Fibroblast of peridontal ligament (primary cell): ENCODE measurements at regions not wholly inside any gene's neighbourhood (a gene's known extent, or its start where the extent isn't known, plus 50 kb on each side); places are given as distances from the start of the nearest gene placed in this dataset.
"Not testable (repeated sequence)": the region's sequence is repeated elsewhere in the genome, so short reads cannot be mapped to it uniquely, and the experiment has no call there.

Experiments used
- DNase-seq: peaks from one replicate; pipeline ENCODE4 v3.0.0-alpha.2; 2010; ENCODE audit errors: extremely low read depth

DNA sequence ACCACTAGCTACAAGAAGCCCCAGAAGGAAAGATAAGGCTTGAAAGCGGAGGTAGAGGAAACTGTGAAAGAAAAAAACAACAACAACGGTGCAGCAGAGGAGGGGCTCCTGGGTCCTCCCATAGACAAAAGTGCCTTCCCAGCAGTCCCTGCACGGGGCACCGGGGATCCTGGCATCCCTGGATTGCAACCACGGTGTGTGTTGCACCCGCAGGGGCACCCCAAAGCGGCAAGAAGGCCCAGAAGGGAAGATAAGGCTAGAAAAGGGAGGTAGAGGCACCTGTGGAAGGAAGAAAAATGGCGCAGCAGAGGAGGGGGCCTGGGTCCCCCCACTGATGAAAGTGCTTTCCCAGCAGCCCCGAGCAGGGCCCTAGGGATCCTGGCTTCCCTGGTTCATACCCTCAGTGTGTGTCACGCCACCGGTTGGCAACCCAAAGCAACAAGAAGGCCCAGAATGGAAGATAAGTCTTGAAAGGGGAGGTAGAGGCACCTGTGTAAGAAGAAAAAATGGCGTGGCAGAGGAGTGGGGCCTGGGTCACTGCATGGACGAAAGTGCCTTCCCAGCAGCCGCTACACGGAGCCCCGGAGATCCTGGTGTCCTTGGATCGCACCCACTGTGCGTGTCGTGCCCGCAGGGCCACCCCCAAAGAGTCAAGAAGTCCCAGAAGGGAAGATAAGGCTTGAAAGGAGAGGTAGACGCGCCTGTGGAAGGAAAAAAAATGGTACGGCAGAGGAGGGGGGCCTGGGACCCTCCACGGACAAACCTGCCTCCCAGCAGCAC, 281.0 kb downstream of the ALG10 start:
- DNase-seq = no peak

DNA sequence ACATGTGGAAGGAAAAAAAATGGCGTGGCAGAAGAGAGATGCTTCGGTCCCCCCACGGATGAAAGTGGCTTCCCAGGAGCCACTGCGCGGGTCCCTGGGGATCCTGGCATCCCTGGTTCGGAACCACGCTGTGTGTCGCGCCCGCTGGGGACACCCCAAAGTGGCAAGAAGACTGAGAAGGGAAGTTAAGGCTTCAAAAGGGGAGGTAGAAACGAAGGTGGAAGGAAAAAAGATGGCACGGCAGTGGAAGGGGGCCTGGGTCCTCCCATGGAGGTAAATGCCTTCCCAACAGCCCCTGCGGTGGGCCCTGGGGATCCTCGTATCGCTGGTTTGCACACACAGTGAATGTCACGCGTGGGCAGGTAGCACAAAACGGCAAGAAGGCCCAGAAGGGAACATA, 281.7 kb downstream of the ALG10 start:
- DNase-seq = no peak

DNA sequence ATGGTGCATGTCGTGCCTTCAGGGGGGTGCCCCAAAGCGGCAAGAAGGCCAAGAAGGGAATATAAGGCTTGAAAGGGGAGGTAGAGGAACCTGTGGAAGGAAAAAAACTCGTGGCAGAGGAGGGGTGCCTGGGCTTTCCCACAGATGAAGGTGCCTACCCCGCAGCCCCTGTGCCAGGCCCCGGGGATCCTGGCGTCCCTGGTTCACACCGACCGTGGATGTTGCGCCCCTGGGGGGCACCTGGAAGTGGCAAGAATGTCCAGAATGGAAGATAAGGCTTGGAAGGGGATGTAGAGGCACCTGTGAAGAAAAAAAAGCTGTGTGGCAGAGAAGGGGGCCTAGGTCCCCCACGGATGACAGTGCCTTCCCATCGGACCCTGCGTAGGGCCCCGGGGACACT, 282.2 kb downstream of the ALG10 start:
- DNase-seq = no peak

DNA sequence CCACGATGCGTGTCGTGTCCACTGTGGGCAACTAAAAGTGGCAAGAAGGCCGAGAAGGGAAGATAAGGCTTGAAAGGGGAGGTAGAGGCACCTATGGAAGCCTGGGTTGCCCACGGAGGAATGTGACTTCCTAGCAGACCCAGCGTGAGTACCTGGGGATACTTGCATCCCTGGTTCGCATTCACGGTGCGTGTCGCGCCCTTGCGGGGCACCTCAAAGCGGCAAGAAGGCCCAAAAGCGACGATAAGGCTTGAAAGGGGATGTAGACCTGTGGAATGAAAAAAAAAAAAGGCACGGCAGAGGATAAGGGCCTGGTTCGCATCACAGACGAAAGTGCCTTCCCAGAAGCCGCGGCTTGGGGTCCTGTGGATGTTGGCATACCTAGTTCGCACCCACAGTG, 282.9 kb downstream of the ALG10 start:
- no peak for DNase-seq

DNA sequence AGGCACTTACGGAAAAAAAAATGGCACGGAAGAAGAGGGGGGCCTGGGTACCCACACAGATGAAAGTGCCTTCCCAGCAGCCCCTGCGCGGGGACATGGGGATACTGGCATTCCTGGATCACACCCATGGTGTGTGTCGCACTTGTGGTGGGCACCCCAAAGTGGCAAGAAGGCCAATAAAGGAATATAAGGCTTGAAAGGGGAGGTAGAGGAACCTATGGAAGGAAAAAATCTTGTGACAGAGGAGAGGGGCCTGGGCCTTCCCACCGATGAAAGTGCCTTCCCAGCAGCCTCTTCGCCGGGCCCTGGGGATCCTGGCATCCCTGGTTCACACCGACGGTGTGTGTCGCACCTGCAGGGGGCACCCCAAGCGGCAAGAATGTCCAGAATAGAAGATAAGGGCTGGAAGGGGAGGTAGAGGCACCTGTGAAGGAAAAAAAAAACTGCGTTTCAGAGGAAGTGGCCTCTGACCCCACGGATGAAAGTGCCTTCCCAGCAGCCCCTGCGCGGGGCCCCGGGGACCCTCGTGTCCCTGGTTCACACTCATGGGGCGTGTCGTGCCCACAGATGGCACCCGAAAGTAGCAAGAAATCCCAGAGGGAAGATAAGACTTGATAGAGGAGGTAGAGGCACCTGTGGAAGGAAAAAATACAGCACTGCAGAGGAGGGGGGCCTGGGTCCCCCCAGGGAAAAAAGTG, 284.0 kb downstream of the ALG10 start:
- DNase-seq = no peak

DNA sequence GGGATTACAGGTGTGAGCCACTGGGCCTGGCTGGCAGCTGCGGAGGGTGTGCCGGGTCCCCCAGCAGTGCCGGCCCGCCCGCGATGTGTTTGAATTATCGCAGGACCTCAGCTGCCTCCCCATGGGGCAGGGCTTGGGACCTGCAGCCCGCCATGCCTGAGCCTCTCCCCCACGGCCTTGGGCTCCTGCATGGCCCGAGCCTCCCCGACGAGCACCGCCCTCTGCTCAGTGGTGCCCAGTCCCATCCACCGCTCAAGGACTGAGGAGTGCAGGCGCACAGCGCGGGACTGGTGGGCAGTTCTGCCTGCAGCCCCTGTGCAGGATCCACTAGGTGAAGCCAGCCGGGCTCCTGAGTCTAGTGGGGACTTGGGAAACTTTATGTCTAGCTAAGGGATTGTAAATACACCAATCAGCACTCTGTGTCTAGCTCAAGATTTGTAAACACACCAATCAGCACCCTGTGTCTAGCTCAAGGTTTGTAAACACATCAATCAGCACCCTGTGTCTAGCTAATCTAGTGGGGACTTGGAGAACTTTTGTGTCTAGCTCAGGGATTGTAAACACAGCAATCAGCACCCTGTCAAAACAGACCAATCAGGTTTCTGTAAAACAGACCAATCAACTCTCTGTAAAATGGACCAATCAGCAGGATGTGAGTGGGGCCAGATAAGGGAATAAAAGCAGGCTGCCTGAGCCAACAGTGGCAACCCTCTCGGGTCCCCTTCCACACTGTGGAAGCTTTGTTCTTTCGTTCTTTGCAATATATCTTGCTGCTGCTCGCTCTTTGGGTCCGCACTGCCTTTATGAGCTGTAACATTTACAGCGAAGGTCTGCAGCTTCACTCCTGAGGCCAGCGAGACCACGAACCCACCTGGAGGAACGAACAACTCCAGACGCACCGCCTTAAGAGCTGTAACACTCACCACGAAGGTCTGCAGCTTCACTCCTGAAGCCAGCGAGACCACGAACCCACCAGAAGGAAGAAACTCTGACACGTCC, 287.8 kb downstream of the ALG10 start:
- not testable (repeated sequence) for DNase-seq

DNA sequence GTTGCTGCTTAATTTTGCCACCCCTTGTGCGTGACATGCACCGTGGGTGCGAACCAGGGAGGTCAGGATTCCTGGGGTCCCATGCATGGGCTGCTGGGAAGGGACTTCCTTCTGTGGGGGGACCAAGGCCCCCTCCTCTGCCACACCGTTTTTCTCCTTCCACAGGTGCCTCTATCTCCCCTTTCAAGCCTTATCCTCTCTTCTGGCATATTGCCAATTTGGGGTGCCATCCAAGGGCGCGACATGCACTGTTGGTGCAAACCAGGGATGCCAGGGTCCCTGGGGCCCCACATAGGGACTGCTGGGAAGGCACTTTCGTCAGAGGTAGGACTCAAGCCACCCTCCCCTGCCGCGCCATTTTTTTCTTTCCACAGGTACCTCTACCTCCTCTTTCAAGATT, 289.0 kb downstream of the ALG10 start:
- DNase-seq = no peak

DNA sequence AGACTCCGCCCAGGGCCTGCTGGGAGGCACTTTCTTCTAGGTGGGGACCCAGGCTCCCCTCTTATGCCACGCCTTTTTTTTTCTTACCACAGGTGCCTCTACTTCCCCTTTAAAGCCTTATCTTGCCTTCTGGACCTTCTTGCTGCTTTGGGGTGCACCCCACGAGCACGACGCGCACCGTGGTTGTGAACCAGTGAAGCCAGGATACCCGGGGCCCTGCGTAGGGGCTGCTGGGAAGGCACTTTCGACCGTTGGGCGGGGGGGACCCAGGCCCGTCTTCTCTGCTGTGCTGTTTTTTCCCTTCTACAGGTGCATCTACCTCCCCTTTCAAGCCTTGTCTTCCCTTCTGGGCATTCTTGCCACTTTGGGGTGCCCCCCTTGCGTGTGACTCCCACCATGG, 305.4 kb downstream of the ALG10 start:
- no peak for DNase-seq

DNA sequence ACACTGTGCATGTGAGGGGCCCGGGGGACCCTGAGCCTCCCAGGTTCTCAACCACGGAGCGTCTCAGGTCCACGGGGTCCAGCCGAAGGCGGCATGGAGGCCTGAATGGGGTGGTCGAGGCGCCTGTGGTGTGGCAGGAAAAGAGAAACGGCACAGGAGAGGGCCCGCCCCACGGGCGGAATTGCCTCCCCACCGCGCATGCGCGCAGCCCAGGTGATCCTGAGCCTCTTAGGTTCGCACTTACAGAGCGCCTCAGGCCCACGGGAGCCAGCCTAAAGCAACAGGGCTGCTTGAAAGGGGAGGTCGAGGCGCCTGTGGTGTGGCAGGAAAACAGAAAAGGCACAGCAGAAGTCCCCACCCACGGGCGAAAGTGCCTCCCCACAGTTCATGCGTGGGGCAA, 311.0 kb downstream of the ALG10 start:
- DNase-seq = no peak

DNA sequence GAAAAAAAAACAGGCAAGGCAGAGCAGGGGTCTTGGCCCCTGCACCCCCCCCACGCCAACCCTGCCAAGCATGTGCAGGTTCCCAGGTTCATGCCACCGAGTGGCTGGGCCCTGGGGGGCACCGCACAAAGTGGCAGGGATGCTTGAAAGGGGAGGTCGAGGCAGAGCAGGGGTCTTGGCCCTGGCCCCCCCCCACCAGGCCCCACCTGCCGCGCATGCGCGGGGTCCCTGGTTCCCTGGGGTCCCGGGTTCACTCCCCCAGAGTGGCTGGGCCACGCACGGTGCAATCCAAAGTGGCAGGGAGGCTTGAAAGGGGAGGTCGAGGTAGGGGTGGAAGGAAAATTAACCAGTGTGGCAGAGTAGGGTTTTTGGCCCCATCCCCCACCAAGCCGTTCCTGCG, 312.2 kb downstream of the ALG10 start:
- DNase-seq = no peak

DNA sequence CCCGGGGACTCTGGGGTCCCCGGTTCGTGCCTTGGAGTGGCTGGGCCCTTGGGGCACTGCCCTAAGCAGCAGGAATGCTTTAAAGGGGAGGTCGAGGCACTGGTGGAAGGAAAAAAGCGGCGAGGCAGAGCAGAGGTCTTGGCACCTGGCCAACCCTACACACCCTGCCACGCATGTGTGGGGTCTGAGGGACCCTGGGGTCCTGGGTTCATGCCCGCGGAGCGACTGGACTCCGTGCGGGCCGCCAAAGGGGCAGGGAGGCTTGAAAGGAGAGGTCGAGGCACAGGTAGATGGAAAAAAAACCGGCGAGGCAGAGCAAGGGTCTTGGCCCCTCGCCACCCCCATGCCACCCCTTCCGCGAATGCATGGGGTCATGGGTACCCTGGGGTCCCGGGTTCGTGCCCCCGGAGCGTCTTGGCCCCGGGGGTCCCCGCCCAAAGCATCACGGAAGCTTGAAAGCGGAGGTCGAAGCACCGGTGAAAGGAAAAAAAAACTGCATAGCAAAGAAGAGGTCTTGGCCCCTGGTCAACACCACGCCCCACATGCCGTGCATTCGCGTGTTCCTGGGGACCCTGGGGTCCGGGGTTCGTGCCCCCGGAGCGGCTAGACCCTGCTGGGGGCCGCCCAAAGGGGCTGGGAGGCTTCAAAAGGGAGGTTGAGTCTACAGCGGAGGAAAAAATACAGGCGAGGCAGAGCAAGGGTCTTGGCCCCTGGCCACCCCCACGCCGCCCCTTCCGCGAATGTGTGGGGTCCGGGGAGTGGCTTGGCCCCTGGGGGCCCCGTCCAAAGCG, 312.9 kb downstream of the ALG10 start:
- no peak for DNase-seq

DNA sequence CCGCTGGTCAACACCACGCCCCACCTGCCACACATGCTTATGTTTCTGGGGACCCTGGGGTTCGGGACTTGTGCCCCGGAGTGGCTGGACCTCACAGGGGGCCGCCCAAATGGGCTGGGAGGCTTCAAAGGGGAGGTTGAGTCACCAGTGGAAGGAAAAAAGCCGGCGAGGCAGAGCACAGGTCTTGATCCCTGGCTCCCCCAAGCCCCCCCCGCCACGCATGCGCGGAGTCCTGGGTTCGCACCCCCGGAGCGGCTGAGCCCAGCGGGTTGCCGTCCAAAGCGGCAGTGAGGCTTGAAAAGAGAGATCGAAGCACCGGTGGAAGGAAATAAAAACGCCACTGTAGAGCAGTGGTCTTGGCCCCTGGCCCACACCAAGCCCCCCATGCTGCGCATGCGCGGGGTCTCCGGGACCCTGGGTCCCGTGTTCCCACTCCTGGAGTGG, 313.5 kb downstream of the ALG10 start:
- DNase-seq = no peak

DNA sequence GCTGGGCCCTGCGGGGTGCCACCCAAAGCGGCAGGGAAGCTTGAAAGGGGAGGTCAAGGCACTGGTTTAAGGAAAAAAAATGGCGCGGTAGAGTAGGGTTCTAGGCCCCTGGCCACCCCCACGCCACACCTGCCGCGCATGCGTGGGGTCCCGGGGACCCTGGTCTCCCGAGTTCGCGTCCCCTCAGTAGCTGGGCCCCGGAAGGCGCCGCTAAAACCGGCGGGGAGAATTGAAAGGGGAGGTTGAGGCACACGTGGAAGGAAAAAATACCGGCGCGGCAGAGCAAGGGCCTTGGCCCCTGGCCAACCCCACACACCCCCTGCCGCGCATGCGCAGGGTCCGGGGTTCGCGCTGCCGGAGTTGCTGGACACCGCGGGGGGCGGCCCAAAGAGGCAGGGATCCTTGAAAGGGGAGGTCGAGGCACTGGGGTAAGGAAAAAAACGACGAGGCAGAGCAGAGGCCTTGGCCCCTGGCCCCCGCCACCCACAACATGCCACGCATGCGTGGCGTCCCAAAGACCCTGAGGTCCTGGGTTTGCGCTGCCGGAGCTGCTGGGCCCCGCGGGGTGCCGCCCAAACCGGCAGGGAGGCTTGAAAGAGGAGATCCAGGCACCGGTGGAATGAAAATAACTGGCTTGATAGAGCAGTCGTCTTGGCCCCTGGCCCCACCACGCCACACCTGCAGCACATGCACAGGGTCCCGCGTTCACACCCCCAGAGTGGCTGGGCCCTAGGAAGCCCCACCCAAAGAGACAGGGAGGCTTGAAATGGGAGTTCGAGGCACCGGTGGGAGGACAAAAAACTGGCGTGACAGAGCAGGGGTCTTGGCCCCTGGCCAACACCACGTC, 314.5 kb downstream of the ALG10 start:
- no peak for DNase-seq

DNA sequence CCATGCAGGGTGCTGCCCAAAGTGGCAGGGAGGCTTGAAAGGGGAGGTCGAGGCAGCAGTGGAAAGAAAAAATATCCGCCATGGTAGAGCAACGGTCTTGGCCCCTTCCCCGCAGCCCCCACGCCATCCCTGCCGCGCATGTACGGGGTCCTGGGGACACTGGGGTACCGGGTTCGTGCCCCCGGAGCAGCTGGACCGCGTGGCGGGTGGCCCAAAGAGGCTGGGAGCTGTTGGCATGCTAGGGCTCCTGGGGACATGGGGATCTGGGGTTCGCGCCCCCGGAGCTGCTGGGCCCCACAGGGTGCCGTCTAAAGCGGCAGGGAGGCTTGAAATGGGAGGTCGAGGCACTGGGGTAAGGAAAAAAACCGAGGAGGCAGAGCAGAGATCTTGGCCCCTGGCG, 316.5 kb downstream of the ALG10 start:
- DNase-seq = no peak

DNA sequence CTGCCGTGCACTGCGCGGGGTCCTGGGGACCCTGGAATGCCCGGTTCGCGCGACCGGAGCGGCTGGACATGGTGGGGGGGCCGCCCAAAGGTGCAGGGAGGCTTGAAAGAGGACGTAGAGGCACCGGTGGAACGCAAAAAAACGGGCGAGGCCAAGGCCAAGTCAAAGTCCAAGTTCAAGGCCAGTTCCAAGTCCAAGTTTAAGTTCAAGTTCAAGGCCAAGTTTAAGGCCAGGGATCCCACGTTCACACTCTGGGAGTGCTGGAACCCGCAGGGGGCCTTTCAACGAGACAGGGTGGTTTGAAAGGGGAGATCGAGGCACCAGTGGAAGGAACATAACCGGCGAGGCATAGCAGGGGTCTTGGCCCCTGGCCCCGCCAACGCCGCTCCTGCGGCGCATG, 317.6 kb downstream of the ALG10 start:
- no peak for DNase-seq

DNA sequence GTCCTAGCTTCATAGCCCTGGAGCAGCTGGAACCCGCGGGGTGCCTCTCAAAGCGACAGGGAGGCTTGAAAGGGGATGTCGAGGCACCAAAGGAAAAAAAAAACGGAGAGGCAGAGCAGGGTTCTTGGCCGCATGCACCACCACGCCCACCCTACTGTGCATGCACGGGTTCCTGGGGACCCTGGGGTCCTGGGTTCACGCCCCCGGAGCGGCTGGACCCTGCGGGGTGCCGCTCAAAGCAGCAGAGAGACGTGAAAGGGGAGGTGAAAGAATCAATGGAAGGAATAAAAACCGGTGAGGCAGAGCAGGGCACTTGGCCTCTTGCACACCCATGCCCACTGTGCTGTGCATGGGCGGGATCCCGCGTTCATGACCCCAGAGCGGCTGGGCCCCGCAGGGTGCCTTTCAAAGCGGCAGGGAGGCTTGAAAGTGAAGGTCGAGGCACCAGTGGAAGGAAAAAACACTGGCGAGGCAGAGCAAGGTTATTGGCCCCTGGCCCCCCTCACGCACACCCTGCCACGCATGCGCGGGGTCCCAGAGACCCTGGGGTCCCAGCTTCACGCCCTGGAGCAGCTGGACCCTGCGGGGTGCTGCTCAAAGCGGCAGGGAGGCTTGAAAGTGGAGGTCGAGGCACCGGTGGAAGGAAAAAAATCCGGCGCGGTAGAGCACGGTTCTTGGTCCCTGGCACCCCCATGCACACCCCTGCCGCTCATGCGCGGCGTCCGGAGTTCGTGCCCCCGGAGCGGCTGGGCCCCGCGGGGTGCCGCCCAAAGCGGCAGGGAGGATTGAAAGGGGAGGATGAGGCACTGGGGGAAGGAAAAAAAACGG, 318.5 kb downstream of the ALG10 start:
- DNase-seq = no peak

DNA sequence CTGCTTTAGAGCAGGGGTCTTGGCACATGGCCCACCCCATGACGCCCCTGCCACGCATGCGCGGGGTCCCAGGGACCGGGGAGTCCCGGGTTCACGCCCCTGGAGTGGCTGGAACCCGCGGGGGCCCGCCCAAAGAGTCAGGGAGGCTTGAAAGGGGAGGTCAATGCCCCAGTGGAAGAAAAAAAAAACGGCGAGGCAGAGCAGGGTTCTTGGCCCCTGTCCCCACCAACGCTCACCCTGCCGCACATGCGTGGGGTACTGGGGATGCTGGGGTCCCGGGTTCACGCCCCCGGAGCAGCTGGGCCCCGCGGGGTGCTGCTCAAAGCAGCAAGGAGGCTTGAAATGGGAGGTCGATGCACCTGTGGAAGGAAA, 319.1 kb downstream of the ALG10 start:
- DNase-seq = no peak

DNA sequence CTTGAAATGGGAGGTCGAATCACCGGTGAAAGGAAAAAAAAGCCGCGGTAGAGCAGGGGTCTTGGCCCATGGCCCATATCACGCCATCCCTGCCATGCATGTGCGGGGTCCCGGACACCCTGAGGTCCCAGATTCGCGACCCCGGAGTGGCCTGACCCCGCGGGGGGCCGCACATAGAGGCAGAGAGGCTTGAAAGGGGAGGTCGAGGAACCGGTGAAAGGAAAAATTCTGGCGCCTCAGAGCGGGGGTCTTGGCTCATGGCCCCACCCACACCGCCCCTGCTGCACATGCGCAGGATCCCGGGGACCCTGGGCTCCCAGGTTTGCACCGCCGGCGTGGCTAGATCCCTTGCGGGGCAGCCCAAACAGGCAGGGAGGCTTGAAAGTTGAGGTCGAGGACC, 319.8 kb downstream of the ALG10 start:
- DNase-seq = no peak

DNA sequence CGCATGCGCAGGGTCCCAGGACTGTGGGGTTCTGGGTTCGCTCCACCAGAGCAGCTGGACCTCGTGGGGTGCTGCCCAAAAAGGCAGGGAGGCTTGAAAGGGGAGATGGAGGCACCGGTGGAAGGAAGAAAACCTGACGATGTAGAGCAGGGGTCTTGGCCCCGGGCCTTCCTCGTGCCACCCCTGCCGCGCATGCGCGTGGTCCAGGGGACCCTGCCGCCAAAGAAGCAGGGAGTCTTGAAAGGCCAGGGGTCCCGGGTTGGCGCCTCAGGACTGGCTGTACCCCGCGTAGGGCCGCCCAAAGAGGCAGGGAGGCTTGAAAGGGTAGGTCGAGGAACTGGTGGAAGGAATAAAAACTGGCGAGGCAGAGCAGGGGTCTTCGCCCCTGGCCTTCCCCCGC, 321.0 kb downstream of the ALG10 start:
- no peak for DNase-seq

DNA sequence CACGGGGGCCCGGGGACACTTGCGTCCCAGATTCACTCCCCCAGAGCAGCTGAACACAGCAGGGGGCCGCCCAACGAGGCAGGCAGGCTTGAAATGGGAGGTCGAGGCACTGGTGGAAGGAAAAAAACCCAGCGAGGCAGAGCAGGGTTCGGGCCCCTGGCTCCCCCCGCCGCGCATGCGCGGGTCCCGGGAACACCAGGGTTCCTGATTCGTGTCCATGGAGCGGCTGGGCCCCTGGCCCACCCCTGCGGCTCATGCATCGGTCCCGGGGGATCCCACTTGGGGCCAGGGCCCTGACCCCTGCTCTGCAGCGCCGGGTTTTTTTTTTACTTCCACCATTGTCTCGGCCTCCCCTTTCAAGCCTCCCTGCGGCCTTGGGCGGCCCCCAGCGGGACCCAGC, 321.5 kb downstream of the ALG10 start:
- DNase-seq = no peak
